ENCODE measurements at regions not wholly inside any gene's neighbourhood (a gene's known extent, or its start where the extent isn't known, plus 50 kb on each side); places are given as distances from the start of the nearest gene placed in this dataset.

DNA sequence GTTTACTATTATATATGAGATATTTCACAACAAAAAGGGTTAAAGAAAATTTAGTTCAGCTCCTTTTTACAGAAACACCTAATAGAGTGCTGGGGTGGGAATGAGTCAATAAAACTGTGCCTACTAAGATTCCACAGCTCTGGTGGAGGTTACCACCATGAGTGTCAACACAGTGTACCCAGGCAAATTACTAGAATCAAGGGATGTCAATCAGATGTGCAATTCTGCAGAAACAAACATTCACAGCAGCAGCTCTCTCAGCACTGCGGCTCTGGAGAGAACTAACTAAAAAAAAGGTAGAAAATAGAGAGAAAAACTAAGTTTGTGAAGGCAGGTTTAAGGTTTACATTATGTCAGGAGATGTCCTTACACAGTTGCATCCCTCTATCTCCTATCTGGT is 1313.0 kb downstream of the MAT2B start:
- no peak overlapping the region for H3K27ac ChIP-seq
- H3K27me3 ChIP-seq, result no peaks in the 10 kb centered on the region
- intact Hi-C loops (cut with DNase I), result no loop called here
- H3K4me1 ChIP-seq, result no peaks in the 10 kb centered on the region
- H3K36me3 ChIP-seq, result no peaks in the 10 kb centered on the region
- H3K9me3 ChIP-seq, result no peaks in the 10 kb centered on the region
- TF ChIP-seq, protein P1, sequence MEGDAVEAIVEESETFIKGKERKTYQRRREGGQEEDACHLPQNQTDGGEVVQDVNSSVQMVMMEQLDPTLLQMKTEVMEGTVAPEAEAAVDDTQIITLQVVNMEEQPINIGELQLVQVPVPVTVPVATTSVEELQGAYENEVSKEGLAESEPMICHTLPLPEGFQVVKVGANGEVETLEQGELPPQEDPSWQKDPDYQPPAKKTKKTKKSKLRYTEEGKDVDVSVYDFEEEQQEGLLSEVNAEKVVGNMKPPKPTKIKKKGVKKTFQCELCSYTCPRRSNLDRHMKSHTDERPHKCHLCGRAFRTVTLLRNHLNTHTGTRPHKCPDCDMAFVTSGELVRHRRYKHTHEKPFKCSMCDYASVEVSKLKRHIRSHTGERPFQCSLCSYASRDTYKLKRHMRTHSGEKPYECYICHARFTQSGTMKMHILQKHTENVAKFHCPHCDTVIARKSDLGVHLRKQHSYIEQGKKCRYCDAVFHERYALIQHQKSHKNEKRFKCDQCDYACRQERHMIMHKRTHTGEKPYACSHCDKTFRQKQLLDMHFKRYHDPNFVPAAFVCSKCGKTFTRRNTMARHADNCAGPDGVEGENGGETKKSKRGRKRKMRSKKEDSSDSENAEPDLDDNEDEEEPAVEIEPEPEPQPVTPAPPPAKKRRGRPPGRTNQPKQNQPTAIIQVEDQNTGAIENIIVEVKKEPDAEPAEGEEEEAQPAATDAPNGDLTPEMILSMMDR (IDR thresholded peaks at IDR 0.05), result no peak
- no peak for TF ChIP-seq POLR2A (IDR thresholded peaks at IDR 0.05)
- no peak for DNase-seq
- ATAC-seq, result no peak
- H3K4me3 ChIP-seq, result no peak overlapping the region
- 8% methylated on average over 1 of the region's 1 CpG for WGBS (ENCODE audit: insufficient coverage, low coverage, low lambda C conversion rate, missing lambda C conversion rate)

DNA sequence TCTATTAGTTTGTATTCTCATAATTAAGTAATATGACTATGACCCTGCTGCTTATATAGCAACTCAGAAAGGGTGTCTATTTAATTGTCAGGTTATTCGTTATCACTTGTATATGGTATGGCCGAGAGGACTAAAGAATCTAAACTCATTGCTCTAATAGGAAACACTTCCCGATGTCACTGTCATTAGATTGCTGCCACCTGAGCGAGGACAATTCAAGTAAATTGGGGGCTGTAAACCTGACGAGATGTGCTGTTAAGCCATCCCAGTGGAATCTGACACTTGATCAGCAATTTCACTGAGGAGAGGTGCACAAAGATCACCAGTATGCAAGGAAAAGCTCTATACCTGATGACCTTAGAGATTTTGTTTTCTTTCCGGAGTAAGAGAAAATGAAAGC is 1319.3 kb downstream of the MAT2B start:
- Histone ChIP-seq H3K9me3 (no peaks in the 10 kb centered on the region), H3K4me3 (no peak overlapping the region), H3K27me3 (no peaks in the 10 kb centered on the region), H3K36me3 (no peaks in the 10 kb centered on the region), H3K4me1 (no peaks in the 10 kb centered on the region), H3K27ac (no peak overlapping the region)
- WGBS (ENCODE audit: insufficient coverage, low coverage, low lambda C conversion rate, missing lambda C conversion rate), result 30% methylated on average over 6 of the region's 6 CpGs
- DNase-seq (no peak), ATAC-seq (no peak)
- TF ChIP-seq, protein P1 (IDR thresholded peaks at IDR 0.05), result no peak
- TF ChIP-seq POLR2A (IDR thresholded peaks at IDR 0.05), result no peak
- intact Hi-C loops (cut with DNase I), result no loop called here

DNA sequence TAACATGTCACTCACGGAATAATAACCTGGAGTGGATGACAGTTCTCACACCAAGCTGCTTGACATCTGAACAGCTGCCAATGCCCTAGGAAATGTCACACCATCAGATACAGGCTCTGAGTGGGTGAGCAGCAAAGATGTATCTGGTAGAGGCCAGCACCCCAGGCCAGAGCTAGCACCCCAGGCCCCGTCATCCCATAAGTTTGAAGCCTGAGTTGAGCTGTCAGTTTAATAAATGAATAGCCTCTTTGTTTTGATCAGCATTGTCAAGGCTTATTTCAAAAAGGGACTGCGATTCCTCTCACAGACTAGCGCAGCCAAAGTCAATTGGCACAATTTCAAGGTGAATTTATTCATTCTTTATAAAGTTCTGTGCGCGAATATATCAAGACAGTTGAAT is 1327.1 kb downstream of the MAT2B start:
- Histone ChIP-seq H3K36me3 (no peaks in the 10 kb centered on the region), H3K27me3 (no peaks in the 10 kb centered on the region), H3K27ac (no peak overlapping the region), H3K4me1 (no peaks in the 10 kb centered on the region), H3K9me3 (no peaks in the 10 kb centered on the region), H3K4me3 (no peak overlapping the region)
- TF ChIP-seq, protein P1 (IDR thresholded peaks at IDR 0.05), result no peak
- TF ChIP-seq POLR2A (IDR thresholded peaks at IDR 0.05), result no peak
- WGBS (ENCODE audit: insufficient coverage, low coverage, low lambda C conversion rate, missing lambda C conversion rate), result 57% methylated on average over 6 of the region's 6 CpGs
- intact Hi-C loops (cut with DNase I), result no loop called here
- no peak for ATAC-seq
- no peak for DNase-seq

DNA sequence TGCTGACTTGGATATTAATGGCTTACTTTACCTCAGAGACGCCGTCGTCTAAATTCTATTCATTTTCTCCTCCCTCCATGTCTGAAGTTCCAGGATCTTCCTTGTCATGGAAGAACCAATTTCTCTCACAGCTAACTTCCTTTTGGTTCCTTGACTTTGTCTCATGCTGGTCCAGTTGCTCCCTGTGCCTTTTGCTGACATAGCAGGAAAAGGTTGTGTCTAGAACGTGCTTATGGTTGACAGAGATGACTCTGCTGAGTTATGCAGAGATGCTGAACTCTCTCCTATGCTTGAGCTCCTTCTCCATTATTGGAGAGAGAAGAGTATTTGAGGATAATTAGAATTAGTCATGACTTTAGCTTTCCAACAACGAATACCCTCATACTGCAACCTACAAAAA is 1338.9 kb downstream of the MAT2B start:
- ATAC-seq (no peak), DNase-seq (no peak)
- Histone ChIP-seq H3K36me3 (no peaks in the 10 kb centered on the region), H3K27ac (no peak overlapping the region), H3K4me3 (no peak overlapping the region), H3K27me3 (no peaks in the 10 kb centered on the region), H3K4me1 (no peaks in the 10 kb centered on the region), H3K9me3 (no peaks in the 10 kb centered on the region)
- WGBS (ENCODE audit: insufficient coverage, low coverage, low lambda C conversion rate, missing lambda C conversion rate), result 76% methylated on average over 5 of the region's 5 CpGs
- intact Hi-C loops (cut with DNase I), result no loop called here
- no peak for TF ChIP-seq POLR2A (IDR thresholded peaks at IDR 0.05)
- TF ChIP-seq, protein P1 (IDR thresholded peaks at IDR 0.05), result no peak

DNA sequence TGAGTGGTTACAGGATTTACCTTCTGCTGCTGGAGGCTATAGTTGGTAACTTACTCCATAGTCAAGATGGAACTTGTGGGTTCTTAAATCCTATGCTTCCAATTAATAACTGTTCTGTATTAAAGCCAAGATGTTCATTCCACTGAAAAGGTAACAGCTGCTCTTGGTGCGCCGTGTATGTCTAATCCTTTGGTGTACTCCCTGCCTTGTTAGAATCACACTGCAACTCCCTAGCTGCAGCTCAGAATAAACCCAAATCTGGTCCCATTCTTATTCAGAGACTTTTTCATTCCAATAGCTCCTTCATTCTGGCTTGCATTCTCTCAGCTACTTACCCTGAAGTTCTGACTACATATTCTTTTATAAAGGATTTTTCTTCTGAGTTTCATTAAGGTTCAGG is 1355.5 kb downstream of the MAT2B start:
- no peak for DNase-seq
- Histone ChIP-seq H3K9me3 (no peaks in the 10 kb centered on the region), H3K4me3 (no peak overlapping the region), H3K4me1 (no peaks in the 10 kb centered on the region), H3K27me3 (no peaks in the 10 kb centered on the region), H3K27ac (no peak overlapping the region), H3K36me3 (no peaks in the 10 kb centered on the region)
- TF ChIP-seq, protein P1 (IDR thresholded peaks at IDR 0.05), result no peak
- TF ChIP-seq POLR2A (IDR thresholded peaks at IDR 0.05), result no peak
- intact Hi-C loops (cut with DNase I), result no loop called here
- no peak for ATAC-seq
- 64% methylated on average over 2 of the region's 2 CpGs for WGBS (ENCODE audit: insufficient coverage, low coverage, low lambda C conversion rate, missing lambda C conversion rate)
